Endothelial cell of umbilical vein (primary cell): ENCODE measurements at regions not wholly inside any gene's neighbourhood (a gene's known extent, or its start where the extent isn't known, plus 50 kb on each side); places are given as distances from the start of the nearest gene placed in this dataset.
"Not testable (repeated sequence)": the region's sequence is repeated elsewhere in the genome, so short reads cannot be mapped to it uniquely, and the experiment has no call there.

Experiments used
- BruUV-seq: library from RNA; stranded (reverse); fragments of 400-500 nt; replicated peaks from 2 replicates; lab custom pipeline; 2021; lab: Mats Ljungman, UMichigan
- CTCF ChIA-PET: fragments of 300-600, 350-600 bp; sonication (Branson Sonifier 250); formaldehyde crosslinking; loops from one replicate; lab custom pipeline; 2021; ENCODE audit warnings: antibody characterized with exemption, inconsistent platforms; lab: Charles Lee
- POLR2A ChIA-PET: fragments of 300-600, 350-600 bp; sonication (Branson Sonifier 250); formaldehyde crosslinking; loops from one replicate; lab custom pipeline; 2021; ENCODE audit warnings: antibody characterized with exemption, inconsistent platforms; lab: Charles Lee
- DNase-seq: peaks from one replicate; pipeline ENCODE4 v3.0.0-alpha.2; 2011; ENCODE audit warnings: low read depth, low spot score
- FAIRE-seq: peaks from 2 replicates; lab custom pipeline; 2011; peaks lifted over from hg19 to GRCh38; lab: Jason Lieb, UNC
- H2AFZ ChIP-seq: 2 replicates; pipeline ENCODE4 v1.6.0; 2012; ENCODE audit warnings: low read depth, low read length, control low read depth, inconsistent platforms
- H3K27ac ChIP-seq: 2 replicates; pipeline ENCODE4 v1.5.1; 2011; ENCODE audit warnings: low read depth, mild to moderate bottlenecking, control low read depth, low read length, moderate library complexity; ENCODE audit not compliant: insufficient read depth
- H3K27me3 ChIP-seq, 2 experiments: 2 replicates each; pipeline versions ENCODE4 v1.6.0 to v1.6.1; 2011; ENCODE audit warnings: low read length in 2 of 2, mixed read lengths in 1 of 2; ENCODE audit not compliant: control insufficient read depth in 2 of 2, insufficient read depth in 2 of 2
- H3K36me3 ChIP-seq, 2 experiments: 2 replicates in 1 of 2; 3 replicates in 1 of 2; pipeline ENCODE4 v1.5.1; 2011; ENCODE audit warnings: low read length in 2 of 2, mild to moderate bottlenecking in 1 of 2, moderate library complexity in 1 of 2; ENCODE audit not compliant: control insufficient read depth in 2 of 2, insufficient read depth in 2 of 2; ENCODE audit errors: extremely low read depth in 1 of 2
- H3K4me1 ChIP-seq: 3 replicates; pipeline ENCODE4 v1.5.1; 2011; ENCODE audit warnings: mild to moderate bottlenecking, low read length; ENCODE audit not compliant: control insufficient read depth, insufficient read depth; ENCODE audit errors: extremely low read depth
- H3K4me2 ChIP-seq: 2 replicates; pipeline ENCODE4 v1.6.1; 2011; ENCODE audit warnings: low read length, control low read depth, mixed read lengths; ENCODE audit not compliant: insufficient read depth
- H3K4me3 ChIP-seq, 3 experiments: fragments of 200-600 bp in 1 of 3; sonication (generic), shearing (Covaris generic) in 1 of 3; replicated peaks in 1 of 3; 2 replicates each; pipeline ENCODE4 v1.5.1; 2011 to 2016; ENCODE audit warnings: control low read depth in 3 of 3, low read length in 3 of 3, mild to moderate bottlenecking in 2 of 3, inconsistent platforms in 1 of 3, low read depth in 1 of 3, moderate library complexity in 1 of 3; ENCODE audit not compliant: insufficient read depth in 1 of 3
- H3K79me2 ChIP-seq: 2 replicates; pipeline ENCODE4 v1.6.0; 2012; ENCODE audit warnings: low read length, inconsistent platforms; ENCODE audit not compliant: control insufficient read depth, insufficient read depth
- H3K9ac ChIP-seq: replicated peaks from 2 replicates; pipeline ENCODE3; 2011; ENCODE audit warnings: low read length, control low read depth; ENCODE audit not compliant: insufficient read depth; ENCODE audit errors: extremely low read depth
- H3K9me1 ChIP-seq: replicated peaks from 3 replicates; pipeline ENCODE4 v1.6.0; 2011; ENCODE audit warnings: mild to moderate bottlenecking, low read length; ENCODE audit not compliant: control insufficient read depth, insufficient read depth; ENCODE audit errors: extremely low read depth
- H3K9me3 ChIP-seq: replicated peaks from 2 replicates; pipeline ENCODE4 v1.5.1; 2012; ENCODE audit warnings: low read length, inconsistent platforms; ENCODE audit not compliant: control insufficient read depth, insufficient read depth
- H4K20me1 ChIP-seq: replicated peaks from 2 replicates; pipeline ENCODE3; 2011; ENCODE audit warnings: mild to moderate bottlenecking, low read length; ENCODE audit not compliant: control insufficient read depth, insufficient read depth; ENCODE audit errors: extremely low read depth
- MYC ChIP-seq: IDR thresholded peaks from one replicate; pipeline ENCODE4 v1.6.1; 2011; ENCODE audit warnings: mild to moderate bottlenecking, low read depth, low read length
- dilution Hi-C: fragments of 300-500 bp; cut with MboI; formaldehyde crosslinking; loops from one replicate; pipeline ENCODE4 v1.15.0; 2019; ENCODE audit warnings: low sequenced_read_pairs; ENCODE audit not compliant: extremely low pct_ligation_motif_present
- intact Hi-C: fragments of 100-400 bp; cut with micrococcal nuclease; formaldehyde crosslinking; loops from one replicate; pipeline ENCODE4 v1.10.0; 2022

DNA sequence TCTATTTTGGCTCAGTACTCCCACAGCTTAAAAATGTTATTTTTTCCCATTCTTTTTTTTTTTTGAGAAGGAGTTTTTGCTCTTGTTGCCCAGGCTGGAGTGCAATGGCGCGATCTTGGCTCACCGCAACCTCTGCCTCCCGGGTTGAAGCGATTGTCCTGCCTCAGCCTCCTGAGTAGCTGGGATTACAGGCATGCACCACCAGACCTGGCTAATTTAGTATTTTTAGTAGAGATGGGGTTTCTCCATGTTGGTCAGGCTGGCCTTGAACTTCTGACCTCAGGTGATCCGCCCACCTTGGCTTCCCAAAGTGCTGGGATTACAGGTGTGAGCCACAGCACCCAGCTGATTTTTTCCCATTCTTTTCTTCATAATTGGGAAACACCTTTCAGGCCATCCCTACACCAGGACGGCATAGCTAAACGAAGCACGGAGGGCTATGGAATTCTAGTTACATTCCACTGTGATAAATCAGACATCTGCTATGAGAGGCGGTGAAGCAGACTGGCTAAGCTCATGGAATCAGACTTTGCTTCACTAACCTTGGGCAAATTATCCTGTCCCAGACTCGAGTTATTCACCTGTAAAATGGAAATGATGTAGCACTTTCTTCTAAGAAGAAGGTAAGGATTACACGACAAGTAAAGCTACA is 68.7 kb upstream of the ZFAND5 start:
- H3K36me3 ChIP-seq, H4K20me1 ChIP-seq, BruUV-seq, H3K27me3 ChIP-seq, dilution Hi-C loops, POLR2A ChIA-PET, DNase-seq, H3K4me3 ChIP-seq, FAIRE-seq, H3K9me3 ChIP-seq, H3K9ac ChIP-seq, H3K79me2 ChIP-seq, H3K4me2 ChIP-seq, intact Hi-C loops, H3K4me1 ChIP-seq, H2AFZ ChIP-seq, H3K27ac ChIP-seq, H3K9me1 ChIP-seq: not testable (repeated sequence)
- CTCF ChIA-PET: interaction anchor here (0.8 kb wide), 1 partner anchor 9 kb away, joined by 3 read pairs; no protein-coding TSS in a partner anchor

DNA sequence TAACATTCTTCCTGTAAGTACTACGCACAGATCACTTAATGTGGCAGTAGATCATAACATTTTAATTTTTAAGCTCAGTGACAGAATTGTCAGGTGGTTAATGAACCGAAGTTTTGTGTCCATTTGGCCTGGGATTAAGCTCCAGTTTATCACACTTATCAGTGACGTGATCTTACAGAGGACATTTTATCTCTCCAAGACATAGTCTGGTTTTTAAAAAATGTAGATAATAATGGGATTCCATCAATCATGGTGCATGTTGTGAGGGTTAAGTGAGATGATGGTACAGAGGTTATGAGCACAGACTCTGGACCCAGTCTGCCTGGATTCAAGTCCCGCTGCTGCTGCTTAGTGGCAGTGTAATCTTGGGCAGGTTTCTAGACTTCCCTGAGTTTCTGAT is 66.0 kb upstream of the ZFAND5 start:
- no peak for TF ChIP-seq MYC
- Histone ChIP-seq H2AFZ (no peak overlapping the region), H3K4me1 (no peaks in the 10 kb centered on the region), H3K4me2 (no peak overlapping the region), H3K4me3 (no peak overlapping the region), H3K27me3 (no peaks in the 10 kb centered on the region), H4K20me1 (no peaks in the 10 kb centered on the region), H3K27ac (no peak overlapping the region), H3K9ac (no peak overlapping the region), H3K9me1 (no peaks in the 10 kb centered on the region), H3K36me3 (no peaks in the 10 kb centered on the region), H3K79me2 (no peaks in the 10 kb centered on the region), H3K9me3 (no peaks in the 10 kb centered on the region)
- no TSS peak for BruUV-seq
- DNase-seq (no peak), FAIRE-seq (no peak)
- intact Hi-C loops (no loop called here), dilution Hi-C loops (no loop called here)
- ChIA-PET POLR2A (no interaction called here), CTCF (no interaction called here)
